Endothelial cell of umbilical vein (primary cell): ENCODE measurements at regions not wholly inside any gene's neighbourhood (a gene's known extent, or its start where the extent isn't known, plus 50 kb on each side); places are given as distances from the start of the nearest gene placed in this dataset.

ENCODE experiments used
- BruUV-seq: library from RNA; stranded (reverse); fragments of 400-500 nt; replicated peaks from 2 replicates; lab custom pipeline; 2021; lab: Mats Ljungman, UMichigan
- CTCF ChIA-PET: fragments of 300-600, 350-600 bp; sonication (Branson Sonifier 250); formaldehyde crosslinking; loops from one replicate; lab custom pipeline; 2021; ENCODE audit warnings: antibody characterized with exemption, inconsistent platforms; lab: Charles Lee
- POLR2A ChIA-PET: fragments of 300-600, 350-600 bp; sonication (Branson Sonifier 250); formaldehyde crosslinking; loops from one replicate; lab custom pipeline; 2021; ENCODE audit warnings: antibody characterized with exemption, inconsistent platforms; lab: Charles Lee
- DNase-seq: peaks from one replicate; pipeline ENCODE4 v3.0.0-alpha.2; 2011; ENCODE audit warnings: low read depth, low spot score
- FAIRE-seq: peaks from 2 replicates; lab custom pipeline; 2011; peaks lifted over from hg19 to GRCh38; lab: Jason Lieb, UNC
- H2AFZ ChIP-seq: 2 replicates; pipeline ENCODE4 v1.6.0; 2012; ENCODE audit warnings: low read depth, low read length, control low read depth, inconsistent platforms
- H3K27ac ChIP-seq: 2 replicates; pipeline ENCODE4 v1.5.1; 2011; ENCODE audit warnings: low read depth, mild to moderate bottlenecking, control low read depth, low read length, moderate library complexity; ENCODE audit not compliant: insufficient read depth
- H3K27me3 ChIP-seq, 2 experiments: 2 replicates each; pipeline versions ENCODE4 v1.6.0 to v1.6.1; 2011; ENCODE audit warnings: low read length in 2 of 2, mixed read lengths in 1 of 2; ENCODE audit not compliant: control insufficient read depth in 2 of 2, insufficient read depth in 2 of 2
- H3K36me3 ChIP-seq, 2 experiments: 2 replicates in 1 of 2; 3 replicates in 1 of 2; pipeline ENCODE4 v1.5.1; 2011; ENCODE audit warnings: low read length in 2 of 2, mild to moderate bottlenecking in 1 of 2, moderate library complexity in 1 of 2; ENCODE audit not compliant: control insufficient read depth in 2 of 2, insufficient read depth in 2 of 2; ENCODE audit errors: extremely low read depth in 1 of 2
- H3K4me1 ChIP-seq: 3 replicates; pipeline ENCODE4 v1.5.1; 2011; ENCODE audit warnings: mild to moderate bottlenecking, low read length; ENCODE audit not compliant: control insufficient read depth, insufficient read depth; ENCODE audit errors: extremely low read depth
- H3K4me2 ChIP-seq: 2 replicates; pipeline ENCODE4 v1.6.1; 2011; ENCODE audit warnings: low read length, control low read depth, mixed read lengths; ENCODE audit not compliant: insufficient read depth
- H3K4me3 ChIP-seq, 3 experiments: fragments of 200-600 bp in 1 of 3; sonication (generic), shearing (Covaris generic) in 1 of 3; replicated peaks in 1 of 3; 2 replicates each; pipeline ENCODE4 v1.5.1; 2011 to 2016; ENCODE audit warnings: control low read depth in 3 of 3, low read length in 3 of 3, mild to moderate bottlenecking in 2 of 3, inconsistent platforms in 1 of 3, low read depth in 1 of 3, moderate library complexity in 1 of 3; ENCODE audit not compliant: insufficient read depth in 1 of 3
- H3K79me2 ChIP-seq: 2 replicates; pipeline ENCODE4 v1.6.0; 2012; ENCODE audit warnings: low read length, inconsistent platforms; ENCODE audit not compliant: control insufficient read depth, insufficient read depth
- H3K9ac ChIP-seq: replicated peaks from 2 replicates; pipeline ENCODE3; 2011; ENCODE audit warnings: low read length, control low read depth; ENCODE audit not compliant: insufficient read depth; ENCODE audit errors: extremely low read depth
- H3K9me1 ChIP-seq: replicated peaks from 3 replicates; pipeline ENCODE4 v1.6.0; 2011; ENCODE audit warnings: mild to moderate bottlenecking, low read length; ENCODE audit not compliant: control insufficient read depth, insufficient read depth; ENCODE audit errors: extremely low read depth
- H3K9me3 ChIP-seq: replicated peaks from 2 replicates; pipeline ENCODE4 v1.5.1; 2012; ENCODE audit warnings: low read length, inconsistent platforms; ENCODE audit not compliant: control insufficient read depth, insufficient read depth
- H4K20me1 ChIP-seq: replicated peaks from 2 replicates; pipeline ENCODE3; 2011; ENCODE audit warnings: mild to moderate bottlenecking, low read length; ENCODE audit not compliant: control insufficient read depth, insufficient read depth; ENCODE audit errors: extremely low read depth
- CTCF ChIP-seq, 2 donors: IDR thresholded peaks; 1 replicate in 1 of 2; 2 replicates in 1 of 2; pipeline ENCODE4 v1.5.1; 2011; ENCODE audit warnings: low read length in 2 of 2, mild to moderate bottlenecking in 2 of 2, moderate library complexity in 2 of 2, control low read depth in 1 of 2, inconsistent platforms in 1 of 2, low read depth in 1 of 2; ENCODE audit not compliant: insufficient read depth in 1 of 2; ENCODE audit errors: extremely low read depth in 1 of 2
- EZH2 ChIP-seq: IDR thresholded peaks from 2 replicates; pipeline ENCODE4 v1.6.1; 2012; ENCODE audit warnings: borderline replicate concordance, low read depth, mild to moderate bottlenecking, moderate library complexity, low read length, inconsistent platforms; ENCODE audit not compliant: severe bottlenecking
- FOS ChIP-seq: IDR thresholded peaks from 2 replicates; pipeline ENCODE4 v1.6.1; 2011; ENCODE audit warnings: mild to moderate bottlenecking, low read length, moderate library complexity, borderline replicate concordance; ENCODE audit not compliant: insufficient read depth
- GATA2 ChIP-seq: IDR thresholded peaks from 2 replicates; pipeline ENCODE4 v1.7.0; 2011; ENCODE audit warnings: low read depth, mild to moderate bottlenecking, moderate library complexity, mixed read lengths, low read length; ENCODE audit not compliant: insufficient read length, insufficient read depth
- JUN ChIP-seq: IDR thresholded peaks from 2 replicates; pipeline ENCODE4 v1.6.1; 2011; ENCODE audit warnings: borderline replicate concordance, low read depth; ENCODE audit not compliant: insufficient read length, insufficient read depth
- MAX ChIP-seq: IDR thresholded peaks from 2 replicates; pipeline ENCODE4 v1.6.1; 2011; ENCODE audit not compliant: insufficient read depth, insufficient read length
- MYC ChIP-seq: IDR thresholded peaks from one replicate; pipeline ENCODE4 v1.6.1; 2011; ENCODE audit warnings: mild to moderate bottlenecking, low read depth, low read length
- POLR2A ChIP-seq: IDR thresholded peaks from 2 replicates; pipeline ENCODE4 v1.6.1; 2012; ENCODE audit warnings: low read depth, mild to moderate bottlenecking, control low read depth, low read length
- POLR2AphosphoS5 ChIP-seq: IDR thresholded peaks from 2 replicates; pipeline ENCODE4 v1.6.1; 2012; ENCODE audit warnings: low read depth, mild to moderate bottlenecking, control low read depth, low read length, moderate library complexity; ENCODE audit not compliant: insufficient read depth
- dilution Hi-C: fragments of 300-500 bp; cut with MboI; formaldehyde crosslinking; loops from one replicate; pipeline ENCODE4 v1.15.0; 2019; ENCODE audit warnings: low sequenced_read_pairs; ENCODE audit not compliant: extremely low pct_ligation_motif_present
- intact Hi-C: fragments of 100-400 bp; cut with micrococcal nuclease; formaldehyde crosslinking; loops from one replicate; pipeline ENCODE4 v1.10.0; 2022

GRCh38 chr14:29442696-29443095, 485.0 kb downstream of the PRKD1 start:
- CTCF ChIA-PET, result interaction anchor here (0.5 to 1.6 kb wide), 4 partner anchors 9 to 668 kb away, joined by 3 to 12 read pairs (median 7); no protein-coding TSS in a partner anchor
- H3K9me3 ChIP-seq, result no peaks in the 10 kb centered on the region
- H3K9me1 ChIP-seq, result no peaks in the 10 kb centered on the region
- no peak overlapping the region for H3K4me3 ChIP-seq
- H3K4me2 ChIP-seq, result peak overlapping the region; percentile 69
- H4K20me1 ChIP-seq, result no peaks in the 10 kb centered on the region
- no peaks in the 10 kb centered on the region for H3K27me3 ChIP-seq
- H3K9ac ChIP-seq, result no peak overlapping the region
- peaks cover 11% of the 10 kb centered on the region for H3K4me1 ChIP-seq
- POLR2A ChIA-PET, result interaction anchor here (0.7 kb wide), 1 partner anchor 232 kb away, joined by 3 read pairs; no protein-coding TSS in a partner anchor
- dilution Hi-C loops (no loop called here), intact Hi-C loops (loop anchor here (2.0 kb wide), 1 partner anchor 202 kb away; no protein-coding TSS in a partner anchor)
- BruUV-seq, result no TSS peak
- DNase-seq (peak; percentile 76), FAIRE-seq (peak; percentile 91)
- no peaks in the 10 kb centered on the region for H3K79me2 ChIP-seq
- peak overlapping the region; percentile 58 for H2AFZ ChIP-seq
- TF ChIP-seq MYC (no peak), GATA2 (peak; percentile 65), POLR2AphosphoS5 (peak; percentile 45), JUN (peak; percentile 82), FOS (peak; percentile 94)
- H3K27ac ChIP-seq, result peak overlapping the region; percentile 39
- no peaks in the 10 kb centered on the region for H3K36me3 ChIP-seq

GRCh38 chr14:29444216-29444615, 483.4 kb downstream of the PRKD1 start:
- Histone ChIP-seq H3K4me1 (peaks cover 11% of the 10 kb centered on the region), H3K27me3 (no peaks in the 10 kb centered on the region), H3K4me2 (no peak overlapping the region), H3K27ac (no peak overlapping the region), H3K9me3 (no peaks in the 10 kb centered on the region), H3K79me2 (no peaks in the 10 kb centered on the region), H3K9me1 (no peaks in the 10 kb centered on the region), H4K20me1 (no peaks in the 10 kb centered on the region), H2AFZ (no peak overlapping the region), H3K36me3 (no peaks in the 10 kb centered on the region), H3K4me3 (no peak overlapping the region), H3K9ac (no peak overlapping the region)
- no peak for FAIRE-seq
- TF ChIP-seq FOS (no peak), MAX (no peak), GATA2 (no peak), POLR2A (no peak), MYC (no peak), EZH2 (no peak), CTCF (IDR thresholded peaks at IDR 0.05; ENCODE audit: extremely low read depth in 1 of 2, insufficient read depth in 1 of 2, low read depth in 1 of 2, low read length in 2 of 2) (no peak), JUN (no peak), POLR2AphosphoS5 (no peak)
- intact Hi-C loops (no loop called here), dilution Hi-C loops (no loop called here)
- CTCF ChIA-PET, result interaction anchor here (1.6 kb wide), 1 partner anchor 15 kb away, joined by 12 read pairs; no protein-coding TSS in a partner anchor
- no peak for DNase-seq
- POLR2A ChIA-PET, result no interaction called here
- no TSS peak for BruUV-seq
